ENCODE measurements at regions not wholly inside any gene's neighbourhood (a gene's known extent, or its start where the extent isn't known, plus 50 kb on each side); places are given as distances from the start of the nearest gene placed in this dataset.

DNA sequence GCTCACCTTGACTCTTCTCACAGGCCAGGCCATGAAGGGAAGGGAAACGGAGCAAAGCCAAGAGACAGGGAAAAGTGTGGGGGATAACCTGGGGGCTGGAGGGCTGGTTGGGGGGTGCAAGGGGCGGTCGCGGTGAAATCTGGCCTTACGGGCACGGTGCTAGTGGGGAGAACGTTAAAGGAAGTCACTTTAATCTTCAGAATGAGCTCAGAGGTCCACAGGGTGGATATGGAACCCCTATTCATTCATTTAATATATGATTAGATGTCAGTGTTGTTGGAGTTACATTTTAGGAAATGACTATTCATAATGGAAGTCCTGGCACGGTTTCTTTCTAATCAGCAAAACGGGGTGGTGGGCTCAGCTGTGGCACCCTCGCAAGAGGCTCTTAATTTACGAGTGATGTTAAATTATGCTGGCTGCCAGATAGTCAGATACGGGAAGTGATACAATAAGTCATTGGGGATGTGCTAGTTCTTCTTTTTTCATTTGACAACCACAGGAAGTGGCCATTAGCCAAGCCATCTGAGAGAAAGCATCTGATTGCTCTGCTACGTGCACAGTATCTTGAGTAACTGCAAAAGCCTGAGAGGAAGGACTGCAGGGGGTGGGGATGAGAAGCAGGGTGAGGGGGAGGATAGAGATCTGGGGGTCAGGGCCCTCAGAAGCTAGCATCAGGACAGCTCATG is 253.0 kb downstream of the QKI start:
- Histone ChIP-seq H3K4me1 (ENCODE audit: low read length) (no peaks in the 10 kb centered on the region), H4K20me1 (ENCODE audit: insufficient read depth, low read length) (no peaks in the 10 kb centered on the region), H3K9me2 (replicated peaks; ENCODE audit: insufficient read depth, low read length) (no peaks in the 10 kb centered on the region), H3K27ac (ENCODE audit: low read length) (peak overlapping the region; percentile 8; the same call in 1 of the 2 replicates), H3K36me3 (replicated peaks; ENCODE audit: insufficient read depth, low read length) (no peaks in the 10 kb centered on the region), H3K4me3 (ENCODE audit: low read length) (no peak overlapping the region), H3K79me2 (ENCODE audit: low read length) (no peaks in the 10 kb centered on the region), H3K4me2 (ENCODE audit: low read depth, low read length) (no peak overlapping the region), H3K9ac (ENCODE audit: low read length) (no peak overlapping the region), H3K9me3 (replicated peaks; ENCODE audit: insufficient read depth, low read length) (no peaks in the 10 kb centered on the region), H3K27me3 (replicated peaks; ENCODE audit: insufficient read depth, low read length) (no peaks in the 10 kb centered on the region), H2AFZ (ENCODE audit: low read length) (no peak overlapping the region), H3F3A (ENCODE audit: insufficient read depth, low read length) (no peaks in the 10 kb centered on the region)
- TF ChIP-seq, protein P1, sequence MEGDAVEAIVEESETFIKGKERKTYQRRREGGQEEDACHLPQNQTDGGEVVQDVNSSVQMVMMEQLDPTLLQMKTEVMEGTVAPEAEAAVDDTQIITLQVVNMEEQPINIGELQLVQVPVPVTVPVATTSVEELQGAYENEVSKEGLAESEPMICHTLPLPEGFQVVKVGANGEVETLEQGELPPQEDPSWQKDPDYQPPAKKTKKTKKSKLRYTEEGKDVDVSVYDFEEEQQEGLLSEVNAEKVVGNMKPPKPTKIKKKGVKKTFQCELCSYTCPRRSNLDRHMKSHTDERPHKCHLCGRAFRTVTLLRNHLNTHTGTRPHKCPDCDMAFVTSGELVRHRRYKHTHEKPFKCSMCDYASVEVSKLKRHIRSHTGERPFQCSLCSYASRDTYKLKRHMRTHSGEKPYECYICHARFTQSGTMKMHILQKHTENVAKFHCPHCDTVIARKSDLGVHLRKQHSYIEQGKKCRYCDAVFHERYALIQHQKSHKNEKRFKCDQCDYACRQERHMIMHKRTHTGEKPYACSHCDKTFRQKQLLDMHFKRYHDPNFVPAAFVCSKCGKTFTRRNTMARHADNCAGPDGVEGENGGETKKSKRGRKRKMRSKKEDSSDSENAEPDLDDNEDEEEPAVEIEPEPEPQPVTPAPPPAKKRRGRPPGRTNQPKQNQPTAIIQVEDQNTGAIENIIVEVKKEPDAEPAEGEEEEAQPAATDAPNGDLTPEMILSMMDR (IDR thresholded peaks at IDR 0.05; ENCODE audit: low read length), result no peak
- no peak for TF ChIP-seq EZH2phosphoT487 (IDR thresholded peaks at IDR 0.05; ENCODE audit: low read length)
- TF ChIP-seq EZH2 (optimal IDR thresholded peaks at IDR 0.05; ENCODE audit: low read depth, low read length), result no peak
- DNase-seq, result no peak

GRCh38 chr6:163665464-163665863 is 250.9 kb downstream of the QKI start:
- Histone ChIP-seq H3F3A (ENCODE audit: insufficient read depth, low read length) (no peaks in the 10 kb centered on the region), H3K36me3 (replicated peaks; ENCODE audit: insufficient read depth, low read length) (no peaks in the 10 kb centered on the region), H3K9ac (ENCODE audit: low read length) (no peak overlapping the region), H3K4me3 (ENCODE audit: low read length) (no peak overlapping the region), H3K79me2 (ENCODE audit: low read length) (no peaks in the 10 kb centered on the region), H3K4me1 (ENCODE audit: low read length) (no peaks in the 10 kb centered on the region), H3K9me3 (replicated peaks; ENCODE audit: insufficient read depth, low read length) (no peaks in the 10 kb centered on the region), H2AFZ (ENCODE audit: low read length) (no peak overlapping the region), H3K9me2 (replicated peaks; ENCODE audit: insufficient read depth, low read length) (no peaks in the 10 kb centered on the region), H3K4me2 (ENCODE audit: low read depth, low read length) (no peak overlapping the region), H3K27ac (ENCODE audit: low read length) (no peak overlapping the region), H4K20me1 (ENCODE audit: insufficient read depth, low read length) (no peaks in the 10 kb centered on the region), H3K27me3 (replicated peaks; ENCODE audit: insufficient read depth, low read length) (no peaks in the 10 kb centered on the region)
- no peak for DNase-seq
- TF ChIP-seq, protein P1 (IDR thresholded peaks at IDR 0.05; ENCODE audit: low read length), result no peak
- TF ChIP-seq EZH2phosphoT487 (IDR thresholded peaks at IDR 0.05; ENCODE audit: low read length) (no peak), EZH2 (optimal IDR thresholded peaks at IDR 0.05; ENCODE audit: low read depth, low read length) (no peak)

GRCh38 chr6:163663575-163663974 is 249.1 kb downstream of the QKI start:
- DNase-seq, result no peak
- no peak for TF ChIP-seq EZH2phosphoT487 (IDR thresholded peaks at IDR 0.05; ENCODE audit: low read length)
- no peaks in the 10 kb centered on the region for H3K9me2 ChIP-seq (replicated peaks; ENCODE audit: insufficient read depth, low read length)
- no peaks in the 10 kb centered on the region for H3K36me3 ChIP-seq (replicated peaks; ENCODE audit: insufficient read depth, low read length)
- H3K4me2 ChIP-seq (ENCODE audit: low read depth, low read length), result no peak overlapping the region
- no peak overlapping the region for H3K4me3 ChIP-seq (ENCODE audit: low read length)
- no peak overlapping the region for H2AFZ ChIP-seq (ENCODE audit: low read length)
- H3K79me2 ChIP-seq (ENCODE audit: low read length), result no peaks in the 10 kb centered on the region
- H3K9me3 ChIP-seq (replicated peaks; ENCODE audit: insufficient read depth, low read length), result no peaks in the 10 kb centered on the region
- H4K20me1 ChIP-seq (ENCODE audit: insufficient read depth, low read length), result no peaks in the 10 kb centered on the region
- H3K4me1 ChIP-seq (ENCODE audit: low read length), result no peaks in the 10 kb centered on the region
- no peak overlapping the region for H3K9ac ChIP-seq (ENCODE audit: low read length)
- no peak overlapping the region for H3K27ac ChIP-seq (ENCODE audit: low read length)
- H3K27me3 ChIP-seq (replicated peaks; ENCODE audit: insufficient read depth, low read length), result no peaks in the 10 kb centered on the region
- no peaks in the 10 kb centered on the region for H3F3A ChIP-seq (ENCODE audit: insufficient read depth, low read length)

DNA sequence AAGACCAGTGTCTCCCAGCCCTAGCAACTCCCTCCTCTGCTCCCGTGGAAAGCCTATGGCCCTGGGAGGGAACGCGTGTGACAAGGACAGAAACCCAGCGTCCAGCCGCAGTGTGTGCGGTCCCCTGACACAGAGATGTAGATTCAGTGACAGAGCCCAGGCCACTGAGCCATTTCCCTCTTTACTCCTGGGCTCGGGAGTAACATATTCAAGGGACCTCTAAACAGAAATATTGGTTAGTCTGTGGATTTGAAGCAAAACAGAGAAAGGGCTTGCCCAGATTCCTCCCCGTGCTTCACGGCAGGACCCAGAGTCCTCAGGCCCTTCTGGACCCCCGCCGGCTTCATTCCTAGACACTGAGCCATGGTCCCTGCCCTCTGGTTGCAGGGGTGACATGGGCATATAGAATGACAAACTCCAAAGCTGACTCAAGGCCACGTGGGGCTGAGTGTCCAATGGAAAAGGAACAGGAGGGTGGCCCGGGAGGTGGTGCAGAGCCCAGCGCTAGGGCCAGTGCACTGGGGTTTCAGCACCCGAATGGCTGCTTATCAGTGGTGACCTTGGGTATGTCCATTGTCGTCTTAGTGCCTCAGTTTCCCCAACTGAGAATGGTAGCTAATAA is 248.2 kb downstream of the QKI start:
- no peaks in the 10 kb centered on the region for H4K20me1 ChIP-seq (ENCODE audit: insufficient read depth, low read length)
- no peaks in the 10 kb centered on the region for H3K27me3 ChIP-seq (replicated peaks; ENCODE audit: insufficient read depth, low read length)
- H2AFZ ChIP-seq (ENCODE audit: low read length), result no peak overlapping the region
- no peak overlapping the region for H3K4me3 ChIP-seq (ENCODE audit: low read length)
- no peak for DNase-seq
- no peaks in the 10 kb centered on the region for H3K9me3 ChIP-seq (replicated peaks; ENCODE audit: insufficient read depth, low read length)
- no peak overlapping the region for H3K9ac ChIP-seq (ENCODE audit: low read length)
- no peaks in the 10 kb centered on the region for H3K4me1 ChIP-seq (ENCODE audit: low read length)
- no peak overlapping the region for H3K4me2 ChIP-seq (ENCODE audit: low read depth, low read length)
- no peaks in the 10 kb centered on the region for H3F3A ChIP-seq (ENCODE audit: insufficient read depth, low read length)
- no peaks in the 10 kb centered on the region for H3K9me2 ChIP-seq (replicated peaks; ENCODE audit: insufficient read depth, low read length)
- H3K79me2 ChIP-seq (ENCODE audit: low read length), result no peaks in the 10 kb centered on the region
- no peak overlapping the region for H3K27ac ChIP-seq (ENCODE audit: low read length)
- no peaks in the 10 kb centered on the region for H3K36me3 ChIP-seq (replicated peaks; ENCODE audit: insufficient read depth, low read length)
- TF ChIP-seq, protein P1 (IDR thresholded peaks at IDR 0.05; ENCODE audit: low read length), result no peak
- no peak for TF ChIP-seq EZH2phosphoT487 (IDR thresholded peaks at IDR 0.05; ENCODE audit: low read length)
- TF ChIP-seq EZH2 (optimal IDR thresholded peaks at IDR 0.05; ENCODE audit: low read depth, low read length), result no peak

Data from MM.1S (cell line).